ENCODE measurements at regions not wholly inside any gene's neighbourhood (a gene's known extent, or its start where the extent isn't known, plus 50 kb on each side); places are given as distances from the start of the nearest gene placed in this dataset.

- no peak overlapping the region for H3K9ac ChIP-seq (ENCODE audit: low read length)
- no peaks in the 10 kb centered on the region for H3K27me3 ChIP-seq (ENCODE audit: low read depth, low read length)
- no peaks in the 10 kb centered on the region for H4K20me1 ChIP-seq (ENCODE audit: insufficient read depth, low read length)
- no peak overlapping the region for H3K4me2 ChIP-seq (ENCODE audit: low read length)
- H2AFZ ChIP-seq (ENCODE audit: low read depth, low read length): no peak overlapping the region
- TF ChIP-seq CTCF (IDR thresholded peaks at IDR 0.05; ENCODE audit: low read depth, low read length): no peak
- no peak for TF ChIP-seq EZH2phosphoT487 (IDR thresholded peaks at IDR 0.05; ENCODE audit: low read depth)
- H3K9me3 ChIP-seq (ENCODE audit: insufficient read depth, low read length): no peaks in the 10 kb centered on the region
- H3K27ac ChIP-seq (ENCODE audit: low read length): no peak overlapping the region
- no peaks in the 10 kb centered on the region for H3K36me3 ChIP-seq (replicated peaks; ENCODE audit: low read depth, low read length)
- no peaks in the 10 kb centered on the region for H3K4me1 ChIP-seq (ENCODE audit: low read length)
- H3K4me3 ChIP-seq (ENCODE audit: low read length): no peak overlapping the region
- H3K79me2 ChIP-seq (ENCODE audit: low read length): no peaks in the 10 kb centered on the region
These were observed 518.0 kb downstream of the ADCYAP1 start for GRCh38 chr18:1422634-1423033.

- Histone ChIP-seq H3K4me1 (ENCODE audit: low read length) (no peaks in the 10 kb centered on the region), H3K36me3 (replicated peaks; ENCODE audit: low read depth, low read length) (no peaks in the 10 kb centered on the region), H3K4me3 (ENCODE audit: low read length) (no peak overlapping the region), H3K27me3 (ENCODE audit: low read depth, low read length) (no peaks in the 10 kb centered on the region), H3K27ac (ENCODE audit: low read length) (no peak overlapping the region), H3K9me3 (ENCODE audit: insufficient read depth, low read length) (no peaks in the 10 kb centered on the region), H2AFZ (ENCODE audit: low read depth, low read length) (no peak overlapping the region), H3K4me2 (ENCODE audit: low read length) (no peak overlapping the region), H3K9ac (ENCODE audit: low read length) (no peak overlapping the region), H4K20me1 (ENCODE audit: insufficient read depth, low read length) (no peaks in the 10 kb centered on the region), H3K79me2 (ENCODE audit: low read length) (no peaks in the 10 kb centered on the region)
- TF ChIP-seq EZH2phosphoT487 (IDR thresholded peaks at IDR 0.05; ENCODE audit: low read depth) (no peak), CTCF (IDR thresholded peaks at IDR 0.05; ENCODE audit: low read depth, low read length) (no peak)
These were observed 521.0 kb downstream of the ADCYAP1 start for GRCh38 chr18:1425679-1426078.

- TF ChIP-seq EZH2phosphoT487 (IDR thresholded peaks at IDR 0.05; ENCODE audit: low read depth) (no peak), CTCF (IDR thresholded peaks at IDR 0.05; ENCODE audit: low read depth, low read length) (no peak)
- Histone ChIP-seq H3K79me2 (ENCODE audit: low read length) (no peaks in the 10 kb centered on the region), H3K9ac (ENCODE audit: low read length) (no peak overlapping the region), H3K4me3 (ENCODE audit: low read length) (no peak overlapping the region), H4K20me1 (ENCODE audit: insufficient read depth, low read length) (no peaks in the 10 kb centered on the region), H3K4me2 (ENCODE audit: low read length) (no peak overlapping the region), H3K36me3 (replicated peaks; ENCODE audit: low read depth, low read length) (no peaks in the 10 kb centered on the region), H3K27ac (ENCODE audit: low read length) (no peak overlapping the region), H2AFZ (ENCODE audit: low read depth, low read length) (no peak overlapping the region), H3K4me1 (ENCODE audit: low read length) (no peaks in the 10 kb centered on the region), H3K27me3 (ENCODE audit: low read depth, low read length) (no peaks in the 10 kb centered on the region), H3K9me3 (ENCODE audit: insufficient read depth, low read length) (no peaks in the 10 kb centered on the region)
These were observed 530.8 kb downstream of the ADCYAP1 start for GRCh38 chr18:1435487-1435886.

- no peak overlapping the region for H3K27ac ChIP-seq (ENCODE audit: low read length)
These were observed 531.5 kb downstream of the ADCYAP1 start for GRCh38 chr18:1436199-1436598.

More at GRCh38 chr18:1436199-1436598, 531.5 kb downstream of the ADCYAP1 start:
- Histone ChIP-seq H2AFZ (ENCODE audit: low read depth, low read length) (no peak overlapping the region), H3K27me3 (ENCODE audit: low read depth, low read length) (no peaks in the 10 kb centered on the region), H3K9ac (ENCODE audit: low read length) (no peak overlapping the region), H3K79me2 (ENCODE audit: low read length) (no peaks in the 10 kb centered on the region), H3K4me1 (ENCODE audit: low read length) (no peaks in the 10 kb centered on the region), H3K36me3 (replicated peaks; ENCODE audit: low read depth, low read length) (no peaks in the 10 kb centered on the region), H3K4me3 (ENCODE audit: low read length) (no peak overlapping the region), H4K20me1 (ENCODE audit: insufficient read depth, low read length) (no peaks in the 10 kb centered on the region), H3K4me2 (ENCODE audit: low read length) (no peak overlapping the region), H3K9me3 (ENCODE audit: insufficient read depth, low read length) (no peaks in the 10 kb centered on the region)
- no peak for TF ChIP-seq EZH2phosphoT487 (IDR thresholded peaks at IDR 0.05; ENCODE audit: low read depth)
- no peak for TF ChIP-seq CTCF (IDR thresholded peaks at IDR 0.05; ENCODE audit: low read depth, low read length)

Data from OCI-LY3 (cell line).